ENCODE measurements at regions not wholly inside any gene's neighbourhood (a gene's known extent, or its start where the extent isn't known, plus 50 kb on each side); places are given as distances from the start of the nearest gene placed in this dataset.

GRCh38 chr14:86672080-86672479 lies 1142.1 kb downstream of the FLRT2 start:
- TF ChIP-seq POLR2A (IDR thresholded peaks at IDR 0.05): no peak
- TF ChIP-seq, protein P1, sequence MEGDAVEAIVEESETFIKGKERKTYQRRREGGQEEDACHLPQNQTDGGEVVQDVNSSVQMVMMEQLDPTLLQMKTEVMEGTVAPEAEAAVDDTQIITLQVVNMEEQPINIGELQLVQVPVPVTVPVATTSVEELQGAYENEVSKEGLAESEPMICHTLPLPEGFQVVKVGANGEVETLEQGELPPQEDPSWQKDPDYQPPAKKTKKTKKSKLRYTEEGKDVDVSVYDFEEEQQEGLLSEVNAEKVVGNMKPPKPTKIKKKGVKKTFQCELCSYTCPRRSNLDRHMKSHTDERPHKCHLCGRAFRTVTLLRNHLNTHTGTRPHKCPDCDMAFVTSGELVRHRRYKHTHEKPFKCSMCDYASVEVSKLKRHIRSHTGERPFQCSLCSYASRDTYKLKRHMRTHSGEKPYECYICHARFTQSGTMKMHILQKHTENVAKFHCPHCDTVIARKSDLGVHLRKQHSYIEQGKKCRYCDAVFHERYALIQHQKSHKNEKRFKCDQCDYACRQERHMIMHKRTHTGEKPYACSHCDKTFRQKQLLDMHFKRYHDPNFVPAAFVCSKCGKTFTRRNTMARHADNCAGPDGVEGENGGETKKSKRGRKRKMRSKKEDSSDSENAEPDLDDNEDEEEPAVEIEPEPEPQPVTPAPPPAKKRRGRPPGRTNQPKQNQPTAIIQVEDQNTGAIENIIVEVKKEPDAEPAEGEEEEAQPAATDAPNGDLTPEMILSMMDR (IDR thresholded peaks at IDR 0.05): no peak
